Keratinocyte (primary cell): ENCODE measurements at regions not wholly inside any gene's neighbourhood (a gene's known extent, or its start where the extent isn't known, plus 50 kb on each side); places are given as distances from the start of the nearest gene placed in this dataset.

Experiments used
- DNase-seq: peaks from one replicate; pipeline ENCODE4 v3.0.0-alpha.2; 2011; ENCODE audit warnings: low read depth, missing footprints, low spot score
- FAIRE-seq: peaks from 2 replicates; lab custom pipeline; 2011; peaks lifted over from hg19 to GRCh38; lab: Jason Lieb, UNC
- H2AFZ ChIP-seq: 2 replicates; pipeline ENCODE4 v1.6.0; 2012; ENCODE audit warnings: low read length, control low read depth, inconsistent platforms; ENCODE audit not compliant: control insufficient read depth
- H3K27ac ChIP-seq: 2 replicates; pipeline ENCODE4 v1.5.1; 2011; ENCODE audit warnings: low read length; ENCODE audit not compliant: control insufficient read depth, insufficient read depth
- H3K27me3 ChIP-seq: 3 replicates; pipeline ENCODE4 v1.6.0; 2011; ENCODE audit warnings: low read length; ENCODE audit not compliant: control insufficient read depth, insufficient read depth; ENCODE audit errors: extremely low read depth
- H3K36me3 ChIP-seq, 2 experiments: 2 replicates in 1 of 2; 3 replicates in 1 of 2; pipeline ENCODE4 v1.5.1; 2011; ENCODE audit warnings: low read length in 2 of 2, mild to moderate bottlenecking in 1 of 2; ENCODE audit not compliant: control insufficient read depth in 2 of 2, insufficient read depth in 2 of 2; ENCODE audit errors: extremely low read depth in 1 of 2
- H3K4me1 ChIP-seq: 3 replicates; pipeline ENCODE4 v1.5.1; 2011; ENCODE audit warnings: low read length; ENCODE audit not compliant: control insufficient read depth, insufficient read depth; ENCODE audit errors: extremely low read depth
- H3K4me2 ChIP-seq: 3 replicates; pipeline ENCODE4 v1.6.0; 2011; ENCODE audit warnings: low read depth, low read length; ENCODE audit not compliant: control insufficient read depth, insufficient read depth; ENCODE audit errors: extremely low read depth
- H3K4me3 ChIP-seq, 3 experiments: fragments of 200-600 bp in 1 of 3; sonication (generic) in 1 of 3; 2 replicates in 2 of 3; 3 replicates in 1 of 3; pipeline ENCODE4 v1.5.1; 2011 to 2016; ENCODE audit warnings: low read length in 3 of 3, mild to moderate bottlenecking in 3 of 3, control low read depth in 2 of 3, inconsistent platforms in 1 of 3, low read depth in 1 of 3, mixed read lengths in 1 of 3, mixed run types in 1 of 3, moderate library complexity in 1 of 3; ENCODE audit not compliant: control insufficient read depth in 2 of 3, insufficient read depth in 2 of 3; ENCODE audit errors: extremely low read depth in 1 of 3
- H3K79me2 ChIP-seq: 2 replicates; pipeline ENCODE4 v1.6.0; 2012; ENCODE audit warnings: low read length; ENCODE audit not compliant: control insufficient read depth, insufficient read depth
- H3K9ac ChIP-seq: 3 replicates; pipeline ENCODE4 v1.6.0; 2011; ENCODE audit warnings: low read length; ENCODE audit not compliant: control insufficient read depth, insufficient read depth; ENCODE audit errors: extremely low read depth
- H3K9me1 ChIP-seq: 3 replicates; pipeline ENCODE4 v1.6.0; 2011; ENCODE audit warnings: low read length; ENCODE audit not compliant: control insufficient read depth, insufficient read depth; ENCODE audit errors: extremely low read depth
- H3K9me3 ChIP-seq: 2 replicates; pipeline ENCODE4 v1.5.1; 2012; ENCODE audit warnings: low read depth, low read length; ENCODE audit not compliant: control insufficient read depth
- H4K20me1 ChIP-seq: 3 replicates; pipeline ENCODE4 v1.6.0; 2011; ENCODE audit warnings: low read length; ENCODE audit not compliant: control insufficient read depth, insufficient read depth; ENCODE audit errors: extremely low read depth
- EZH2 ChIP-seq: IDR thresholded peaks from one replicate; pipeline ENCODE4 v1.6.1; 2012; ENCODE audit warnings: inconsistent platforms, mild to moderate bottlenecking, low read length, moderate library complexity
- dilution Hi-C: fragments of 300-500 bp; cut with MboI; formaldehyde crosslinking; loops from one replicate; pipeline ENCODE4 v1.7.0; 2020; ENCODE audit warnings: low sequenced_read_pairs; ENCODE audit not compliant: extremely low pct_ligation_motif_present
- TF ChIP-seq, protein P1 (sequence below), 3 experiments: IDR thresholded peaks in 1 of 3; conservative IDR thresholded peaks in 1 of 3; optimal IDR thresholded peaks in 1 of 3; 2 replicates in 2 of 3; 3 replicates in 1 of 3; pipeline versions ENCODE3 to v1.5.1; 2011; ENCODE audit warnings: low read length in 3 of 3, mild to moderate bottlenecking in 3 of 3, moderate library complexity in 2 of 3, control low read depth in 1 of 3, inconsistent platforms in 1 of 3; ENCODE audit not compliant: insufficient read depth in 2 of 3; ENCODE audit errors: extremely low read depth in 1 of 3

GRCh38 chr18:34315591-34316352 is 91.1 kb upstream of the NOL4 start:
- Histone ChIP-seq H3K9me3 (no peaks in the 10 kb centered on the region), H3K9ac (no peak overlapping the region), H3K79me2 (no peaks in the 10 kb centered on the region), H2AFZ (no peak overlapping the region), H4K20me1 (no peaks in the 10 kb centered on the region), H3K4me2 (no peak overlapping the region), H3K4me1 (no peaks in the 10 kb centered on the region), H3K36me3 (no peaks in the 10 kb centered on the region), H3K4me3 (no peak overlapping the region), H3K27me3 (no peaks in the 10 kb centered on the region), H3K9me1 (no peaks in the 10 kb centered on the region), H3K27ac (no peak overlapping the region)
- dilution Hi-C loops, result no loop called here
- DNase-seq, result no peak
- TF ChIP-seq, protein P1, sequence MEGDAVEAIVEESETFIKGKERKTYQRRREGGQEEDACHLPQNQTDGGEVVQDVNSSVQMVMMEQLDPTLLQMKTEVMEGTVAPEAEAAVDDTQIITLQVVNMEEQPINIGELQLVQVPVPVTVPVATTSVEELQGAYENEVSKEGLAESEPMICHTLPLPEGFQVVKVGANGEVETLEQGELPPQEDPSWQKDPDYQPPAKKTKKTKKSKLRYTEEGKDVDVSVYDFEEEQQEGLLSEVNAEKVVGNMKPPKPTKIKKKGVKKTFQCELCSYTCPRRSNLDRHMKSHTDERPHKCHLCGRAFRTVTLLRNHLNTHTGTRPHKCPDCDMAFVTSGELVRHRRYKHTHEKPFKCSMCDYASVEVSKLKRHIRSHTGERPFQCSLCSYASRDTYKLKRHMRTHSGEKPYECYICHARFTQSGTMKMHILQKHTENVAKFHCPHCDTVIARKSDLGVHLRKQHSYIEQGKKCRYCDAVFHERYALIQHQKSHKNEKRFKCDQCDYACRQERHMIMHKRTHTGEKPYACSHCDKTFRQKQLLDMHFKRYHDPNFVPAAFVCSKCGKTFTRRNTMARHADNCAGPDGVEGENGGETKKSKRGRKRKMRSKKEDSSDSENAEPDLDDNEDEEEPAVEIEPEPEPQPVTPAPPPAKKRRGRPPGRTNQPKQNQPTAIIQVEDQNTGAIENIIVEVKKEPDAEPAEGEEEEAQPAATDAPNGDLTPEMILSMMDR (optimal IDR thresholded peaks at IDR 0.05 in 1 of 3, IDR thresholded peaks at IDR 0.05 in 1 of 3, conservative IDR thresholded peaks at IDR 0.05 in 1 of 3; ENCODE audit: extremely low read depth in 1 of 3, insufficient read depth in 2 of 3, low read length in 3 of 3), result no peak
- TF ChIP-seq EZH2, result no peak
- no peak for FAIRE-seq

- Histone ChIP-seq H3K36me3 (no peaks in the 10 kb centered on the region), H3K4me3 (no peak overlapping the region), H3K4me2 (no peak overlapping the region), H3K4me1 (no peaks in the 10 kb centered on the region), H4K20me1 (no peaks in the 10 kb centered on the region), H3K9me3 (no peaks in the 10 kb centered on the region), H3K27ac (no peak overlapping the region), H3K27me3 (no peaks in the 10 kb centered on the region), H3K79me2 (no peaks in the 10 kb centered on the region), H3K9ac (no peak overlapping the region), H2AFZ (no peak overlapping the region), H3K9me1 (no peaks in the 10 kb centered on the region)
- TF ChIP-seq, protein P1 (optimal IDR thresholded peaks at IDR 0.05 in 1 of 3, IDR thresholded peaks at IDR 0.05 in 1 of 3, conservative IDR thresholded peaks at IDR 0.05 in 1 of 3; ENCODE audit: extremely low read depth in 1 of 3, insufficient read depth in 2 of 3, low read length in 3 of 3), result no peak
- TF ChIP-seq EZH2, result no peak
- dilution Hi-C loops, result no loop called here
- no peak for DNase-seq
- FAIRE-seq, result no peak
Measured at GRCh38 chr18:34320267-34320666, 95.6 kb upstream of the NOL4 start.
